GM21529 (cell line): ENCODE measurements at regions not wholly inside any gene's neighbourhood (a gene's known extent, or its start where the extent isn't known, plus 50 kb on each side); places are given as distances from the start of the nearest gene placed in this dataset.

Experiments
- ATAC-seq: cut with Tn5 transposase; IDR thresholded peaks from one replicate; pipeline ENCODE4 v1.9.1; 2021; ENCODE audit not compliant: unreplicated experiment

- ATAC-seq, result no peak
Measured at GRCh38 chr9:79003514-79003913, 568.3 kb upstream of the TLE4 start.

GRCh38 chr9:79004032-79004431 is 567.7 kb upstream of the TLE4 start:
- ATAC-seq, result no peak

DNA sequence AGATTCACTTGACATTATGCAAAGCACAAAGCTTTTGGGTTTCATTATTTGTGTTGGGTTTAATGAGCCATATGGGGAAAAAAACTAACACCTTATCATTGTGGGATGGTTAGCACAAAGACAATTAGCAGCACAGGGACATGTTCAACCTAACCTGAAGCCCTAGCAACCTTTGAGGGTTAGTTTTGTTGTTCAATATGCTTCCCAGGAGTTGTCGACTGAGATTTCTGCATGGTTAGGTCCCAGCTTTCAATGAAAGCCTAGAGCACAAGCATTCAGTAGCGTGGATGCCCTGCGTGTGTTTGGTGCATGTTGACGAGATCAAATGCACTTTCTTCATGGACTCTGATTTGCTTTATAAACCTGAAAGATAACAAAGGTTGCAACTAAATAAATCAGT is 565.2 kb upstream of the TLE4 start:
- no peak for ATAC-seq

- peak; percentile 97 for ATAC-seq
Measured at GRCh38 chr9:79007701-79008483, 563.9 kb upstream of the TLE4 start.

- no peak for ATAC-seq
Measured at GRCh38 chr9:79008916-79009315, 562.8 kb upstream of the TLE4 start.

DNA sequence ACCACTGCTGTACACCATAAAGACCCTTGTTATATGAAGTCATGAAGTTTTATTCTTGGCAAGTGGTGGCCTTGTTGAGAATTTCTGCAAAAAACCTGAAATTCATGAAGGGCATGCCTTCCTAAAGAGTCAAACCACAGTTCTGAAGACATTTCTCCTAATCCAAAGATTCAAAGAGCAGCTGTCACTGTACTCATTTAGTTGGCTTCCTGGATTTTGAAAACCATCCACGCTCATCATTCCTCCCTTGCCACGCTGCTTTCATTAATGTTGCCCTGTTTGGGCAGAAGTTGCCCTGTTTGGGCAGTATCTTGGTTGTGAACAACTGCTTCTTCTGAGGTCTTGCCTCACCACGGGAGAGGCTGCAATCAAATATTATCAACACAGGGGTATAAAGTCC is 560.3 kb upstream of the TLE4 start:
- no peak for ATAC-seq

GRCh38 chr9:79012561-79012960 is 559.2 kb upstream of the TLE4 start:
- no peak for ATAC-seq

GRCh38 chr9:79013715-79014610 is 557.8 kb upstream of the TLE4 start:
- no peak for ATAC-seq

DNA sequence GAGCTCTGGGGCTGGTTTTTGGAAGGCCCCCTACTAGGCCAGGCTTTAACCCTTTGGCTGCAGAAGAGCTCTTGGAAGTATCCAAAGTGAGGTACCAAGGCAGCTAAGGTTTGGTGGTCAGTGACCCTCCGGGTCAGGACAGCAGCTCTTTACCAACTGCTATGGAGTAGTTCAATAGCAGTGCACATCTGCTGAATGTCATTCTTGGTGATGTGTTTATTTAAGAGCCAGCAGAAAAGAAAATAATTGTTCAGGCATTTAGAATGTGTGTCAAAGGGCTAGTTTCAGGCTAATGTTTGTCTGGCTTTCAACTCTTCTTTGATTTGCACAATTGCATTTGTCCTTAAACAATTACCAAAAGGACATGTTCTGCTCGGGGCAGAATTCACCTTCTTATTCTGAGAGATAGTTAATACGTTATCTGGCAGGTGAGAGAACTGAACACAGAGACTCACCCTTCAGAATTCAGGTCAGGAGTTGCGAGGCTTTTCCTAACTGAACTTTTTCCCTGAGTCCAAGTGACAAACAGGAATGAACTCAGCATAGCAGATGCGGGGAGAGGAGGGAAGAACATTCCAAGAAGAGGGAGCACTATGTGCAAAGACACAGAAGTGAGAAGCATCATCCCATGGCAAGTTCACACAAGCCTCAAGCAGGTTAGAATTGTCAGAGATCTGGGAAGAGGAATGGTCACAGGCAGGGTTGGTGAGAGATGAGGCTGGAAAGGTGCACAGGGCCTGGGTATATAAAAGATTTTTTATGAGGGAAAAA is 556.7 kb upstream of the TLE4 start:
- ATAC-seq, result no peak

DNA sequence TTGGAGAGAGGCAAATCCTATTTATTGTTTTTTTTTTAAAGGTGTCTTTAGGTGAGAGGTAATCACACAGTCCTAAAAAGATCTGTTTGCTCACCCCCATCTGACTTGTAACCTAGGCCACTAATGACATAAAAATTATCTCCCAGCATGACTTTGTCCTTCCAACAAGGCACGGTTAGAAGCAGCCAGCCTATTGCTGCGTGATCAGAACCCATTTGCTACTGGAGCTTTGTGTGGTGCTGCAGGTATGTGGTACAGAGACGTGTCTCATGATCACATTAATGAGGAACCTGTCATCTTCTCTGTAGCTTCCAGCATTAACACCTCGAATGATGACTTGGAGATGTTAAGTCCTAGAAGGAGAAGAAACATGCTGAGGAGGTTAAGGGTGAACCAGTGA is 555.8 kb upstream of the TLE4 start:
- no peak for ATAC-seq

GRCh38 chr9:79020276-79020675 is 551.5 kb upstream of the TLE4 start:
- ATAC-seq, result no peak

- no peak for ATAC-seq
Measured at GRCh38 chr9:79021084-79021483, 550.7 kb upstream of the TLE4 start.

DNA sequence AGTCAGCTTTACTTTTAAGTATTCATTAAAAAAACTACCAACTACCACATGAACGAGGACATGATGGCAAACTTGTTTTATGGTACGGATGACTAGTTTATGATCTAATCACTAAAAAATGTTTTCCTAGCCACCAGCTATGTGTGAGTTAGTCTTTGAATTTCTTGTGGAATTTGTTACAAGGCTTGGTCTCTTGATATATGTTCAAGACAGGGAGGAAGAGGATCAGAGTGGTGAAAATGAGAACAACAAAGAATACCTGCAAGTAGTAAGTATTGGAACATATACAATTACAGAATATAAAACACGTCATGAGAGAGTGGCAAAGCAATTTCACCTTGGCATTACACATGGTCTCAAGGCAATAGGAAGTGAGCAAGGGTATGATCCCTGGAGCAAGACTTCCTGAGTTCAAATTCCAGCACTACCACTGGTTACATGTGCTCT is 548.6 kb upstream of the TLE4 start:
- ATAC-seq, result no peak

DNA sequence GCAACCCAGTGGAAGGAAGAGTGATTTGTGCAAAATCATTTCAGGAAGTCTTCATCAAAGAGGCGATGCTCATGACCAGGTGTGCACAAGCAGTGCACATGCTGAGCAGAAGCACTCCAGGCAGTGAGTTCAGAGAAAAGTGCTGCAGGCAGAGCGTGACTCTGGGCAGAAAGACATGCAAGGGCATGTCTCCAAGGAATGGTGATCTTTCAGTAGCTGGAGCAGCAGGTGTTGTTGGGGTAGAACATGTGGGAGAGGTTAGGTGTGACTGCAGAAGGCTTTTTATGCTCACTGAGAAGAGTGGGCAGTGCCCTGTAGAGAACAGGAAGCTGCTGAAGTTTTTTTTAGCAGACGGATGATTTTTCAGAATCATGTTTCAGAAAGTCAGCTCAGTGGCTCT is 545.4 kb upstream of the TLE4 start:
- ATAC-seq, result peak; percentile 77

DNA sequence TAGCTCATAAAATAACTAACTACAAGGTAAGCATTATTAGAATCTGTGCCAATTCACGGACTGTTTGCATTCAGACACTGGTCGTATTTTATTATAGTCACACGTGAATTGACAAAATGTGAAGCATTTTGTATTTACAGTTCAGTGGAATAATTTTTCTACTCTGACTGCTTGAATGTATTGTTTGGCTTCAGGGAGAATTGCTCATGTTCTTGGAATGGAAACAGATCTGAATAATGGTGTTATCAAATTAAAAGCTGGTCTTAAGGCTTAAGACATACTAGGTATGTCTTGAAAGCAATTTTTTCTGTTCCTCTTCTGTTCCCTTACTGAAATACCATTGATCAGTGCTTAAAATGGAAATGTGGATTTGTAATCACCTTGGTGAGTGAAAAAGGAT is 543.7 kb upstream of the TLE4 start:
- ATAC-seq, result no peak

- ATAC-seq, result no peak
Measured at GRCh38 chr9:79034583-79034982, 537.2 kb upstream of the TLE4 start.

DNA sequence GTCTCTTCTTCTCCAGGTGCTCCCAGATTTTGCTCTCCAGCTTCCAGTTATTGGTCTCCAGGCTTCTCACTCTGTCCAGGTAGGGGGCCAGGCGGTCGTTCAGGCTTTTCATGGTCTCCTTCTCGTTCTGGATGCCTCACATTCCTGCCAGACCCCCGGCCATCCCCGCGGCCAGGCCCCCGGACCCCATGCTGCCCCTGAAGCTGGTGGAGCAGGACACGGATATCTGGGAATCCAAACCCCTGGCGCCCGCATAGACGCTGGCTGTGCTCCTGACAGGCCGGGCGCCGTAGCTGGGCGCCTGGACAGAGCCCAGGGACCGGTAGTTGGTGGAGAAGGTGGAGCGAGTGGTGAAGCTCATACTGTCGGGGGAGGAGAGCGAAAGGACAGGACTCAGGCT is 534.4 kb upstream of the TLE4 start:
- no peak for ATAC-seq

DNA sequence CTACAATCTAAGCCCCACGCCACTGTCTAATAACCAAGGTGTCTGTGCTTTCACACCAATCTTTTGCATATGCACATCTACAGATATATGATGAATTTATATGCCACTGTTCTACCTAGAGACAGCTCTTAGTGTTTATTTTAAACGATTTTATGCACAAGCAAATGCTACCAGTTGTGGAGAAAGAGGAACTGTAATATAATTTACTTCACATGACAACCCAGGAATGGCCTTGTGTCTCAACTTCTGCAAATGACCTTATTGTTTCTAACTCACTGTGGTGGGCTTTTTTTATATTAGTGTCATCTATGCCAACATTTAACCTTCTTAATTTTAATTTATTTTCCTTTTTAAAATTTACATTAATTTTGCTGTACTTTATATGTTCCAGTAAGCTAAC is 531.1 kb upstream of the TLE4 start:
- no peak for ATAC-seq

- ATAC-seq, result no peak
Measured at GRCh38 chr9:79041266-79041665, 530.5 kb upstream of the TLE4 start.

DNA sequence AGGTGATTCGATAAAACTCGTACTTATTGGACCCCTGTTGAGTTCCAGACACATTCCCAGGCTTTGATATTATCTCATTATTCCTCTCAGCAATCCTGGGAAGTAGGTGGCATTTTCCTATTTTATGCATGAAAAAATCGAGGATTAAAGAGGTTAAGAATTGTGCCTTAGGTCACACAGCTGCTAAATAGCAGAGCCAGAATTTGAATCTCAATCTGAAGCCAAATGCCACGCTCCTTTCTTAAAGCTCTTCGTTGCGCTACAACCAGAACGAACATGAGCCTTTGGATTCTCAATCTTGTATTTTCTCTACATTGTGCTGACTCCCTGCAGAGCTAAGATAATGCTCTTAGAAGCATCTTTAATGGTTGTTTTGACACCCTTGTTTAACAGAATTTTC is 527.8 kb upstream of the TLE4 start:
- ATAC-seq, result no peak

DNA sequence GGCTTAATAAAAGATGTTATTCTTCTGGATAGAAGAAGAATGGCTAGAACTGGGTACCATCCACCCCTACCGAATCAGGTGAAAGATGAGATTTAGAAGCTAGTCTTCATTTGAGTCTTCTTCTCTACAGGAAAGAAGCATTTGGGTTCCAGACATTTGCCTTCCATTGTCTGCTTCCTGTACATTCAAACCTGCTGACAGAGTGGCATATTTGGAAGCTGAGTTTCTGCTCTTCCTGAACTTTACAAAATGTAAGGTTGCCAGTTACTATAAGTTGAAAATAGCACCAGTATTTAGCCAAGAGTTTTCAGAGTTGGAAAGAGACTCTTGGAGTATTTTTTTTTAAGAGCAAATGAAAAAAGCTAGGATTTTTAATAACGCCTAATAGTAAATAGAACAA is 525.4 kb upstream of the TLE4 start:
- no peak for ATAC-seq
